ENCODE measurements at regions not wholly inside any gene's neighbourhood (a gene's known extent, or its start where the extent isn't known, plus 50 kb on each side); places are given as distances from the start of the nearest gene placed in this dataset.
"Not testable (repeated sequence)": the region's sequence is repeated elsewhere in the genome, so short reads cannot be mapped to it uniquely, and the experiment has no call there.

- no peak overlapping the region for H2AFZ ChIP-seq (ENCODE audit: low read length)
- no peak for DNase-seq
- H3K9me2 ChIP-seq (replicated peaks; ENCODE audit: insufficient read depth, low read length): no peaks in the 10 kb centered on the region; the same call in 1 of the 2 replicates
- no peaks in the 10 kb centered on the region for H4K20me1 ChIP-seq (ENCODE audit: insufficient read depth, low read length)
- H3K4me3 ChIP-seq (ENCODE audit: low read length): no peak overlapping the region
- no peaks in the 10 kb centered on the region for H3K9me3 ChIP-seq (replicated peaks; ENCODE audit: insufficient read depth, low read length)
- no peaks in the 10 kb centered on the region for H3K4me1 ChIP-seq (ENCODE audit: low read length)
- H3K36me3 ChIP-seq (replicated peaks; ENCODE audit: insufficient read depth, low read length): no peaks in the 10 kb centered on the region
- no peaks in the 10 kb centered on the region for H3K27me3 ChIP-seq (replicated peaks; ENCODE audit: insufficient read depth, low read length)
- no peaks in the 10 kb centered on the region for H3F3A ChIP-seq (ENCODE audit: insufficient read depth, low read length)
- H3K27ac ChIP-seq (ENCODE audit: low read length): no peak overlapping the region
- no peak overlapping the region for H3K4me2 ChIP-seq (ENCODE audit: low read depth, low read length)
- H3K79me2 ChIP-seq (ENCODE audit: low read length): no peaks in the 10 kb centered on the region
- H3K9ac ChIP-seq (ENCODE audit: low read length): no peak overlapping the region
- TF ChIP-seq EZH2 (optimal IDR thresholded peaks at IDR 0.05; ENCODE audit: low read depth, low read length) (no peak), CTCF (IDR thresholded peaks at IDR 0.05; ENCODE audit: low read length) (no peak), EZH2phosphoT487 (IDR thresholded peaks at IDR 0.05; ENCODE audit: low read length) (no peak)
These were observed 811.2 kb upstream of the NCAM2 start for GRCh38 chr21:20187028-20187427.

- H3K36me3 ChIP-seq (replicated peaks; ENCODE audit: insufficient read depth, low read length); H3K27me3 ChIP-seq (replicated peaks; ENCODE audit: insufficient read depth, low read length); H4K20me1 ChIP-seq (ENCODE audit: insufficient read depth, low read length); H3K27ac ChIP-seq (ENCODE audit: low read length); DNase-seq; H2AFZ ChIP-seq (ENCODE audit: low read length); H3K4me3 ChIP-seq (ENCODE audit: low read length); H3K9me2 ChIP-seq (replicated peaks; ENCODE audit: insufficient read depth, low read length); H3F3A ChIP-seq (ENCODE audit: insufficient read depth, low read length); H3K9me3 ChIP-seq (replicated peaks; ENCODE audit: insufficient read depth, low read length); H3K4me1 ChIP-seq (ENCODE audit: low read length); H3K9ac ChIP-seq (ENCODE audit: low read length); H3K79me2 ChIP-seq (ENCODE audit: low read length); H3K4me2 ChIP-seq (ENCODE audit: low read depth, low read length): not testable (repeated sequence)
These were observed 796.9 kb upstream of the NCAM2 start for GRCh38 chr21:20201323-20201722.

- H3F3A ChIP-seq (ENCODE audit: insufficient read depth, low read length): no peaks in the 10 kb centered on the region
- no peaks in the 10 kb centered on the region for H3K9me3 ChIP-seq (replicated peaks; ENCODE audit: insufficient read depth, low read length)
- H3K36me3 ChIP-seq (replicated peaks; ENCODE audit: insufficient read depth, low read length): no peaks in the 10 kb centered on the region
- H3K9ac ChIP-seq (ENCODE audit: low read length): no peak overlapping the region
- no peaks in the 10 kb centered on the region for H3K27me3 ChIP-seq (replicated peaks; ENCODE audit: insufficient read depth, low read length)
- H3K27ac ChIP-seq (ENCODE audit: low read length): no peak overlapping the region
- no peak overlapping the region for H3K4me2 ChIP-seq (ENCODE audit: low read depth, low read length)
- H3K4me1 ChIP-seq (ENCODE audit: low read length): no peaks in the 10 kb centered on the region
- no peaks in the 10 kb centered on the region for H4K20me1 ChIP-seq (ENCODE audit: insufficient read depth, low read length)
- H3K79me2 ChIP-seq (ENCODE audit: low read length): no peaks in the 10 kb centered on the region
- no peak for DNase-seq
- H2AFZ ChIP-seq (ENCODE audit: low read length): no peak overlapping the region
- H3K4me3 ChIP-seq (ENCODE audit: low read length): no peak overlapping the region
- no peaks in the 10 kb centered on the region for H3K9me2 ChIP-seq (replicated peaks; ENCODE audit: insufficient read depth, low read length)
- no peak for TF ChIP-seq EZH2phosphoT487 (IDR thresholded peaks at IDR 0.05; ENCODE audit: low read length)
- TF ChIP-seq CTCF (IDR thresholded peaks at IDR 0.05; ENCODE audit: low read length): no peak
- no peak for TF ChIP-seq EZH2 (optimal IDR thresholded peaks at IDR 0.05; ENCODE audit: low read depth, low read length)
These were observed 790.9 kb upstream of the NCAM2 start for GRCh38 chr21:20207335-20207734.

GRCh38 chr21:20215959-20216358, 782.2 kb upstream of the NCAM2 start:
- no peak overlapping the region for H2AFZ ChIP-seq (ENCODE audit: low read length)

More at GRCh38 chr21:20215959-20216358, 782.2 kb upstream of the NCAM2 start:
- H3K27me3 ChIP-seq (replicated peaks; ENCODE audit: insufficient read depth, low read length): no peaks in the 10 kb centered on the region
- H3F3A ChIP-seq (ENCODE audit: insufficient read depth, low read length): no peaks in the 10 kb centered on the region
- no peaks in the 10 kb centered on the region for H3K79me2 ChIP-seq (ENCODE audit: low read length)
- TF ChIP-seq EZH2phosphoT487 (IDR thresholded peaks at IDR 0.05; ENCODE audit: low read length): no peak
- no peak for TF ChIP-seq CTCF (IDR thresholded peaks at IDR 0.05; ENCODE audit: low read length)
- TF ChIP-seq EZH2 (optimal IDR thresholded peaks at IDR 0.05; ENCODE audit: low read depth, low read length): no peak
- H3K4me3 ChIP-seq (ENCODE audit: low read length): no peak overlapping the region
- no peak overlapping the region for H3K27ac ChIP-seq (ENCODE audit: low read length)
- no peaks in the 10 kb centered on the region for H3K9me3 ChIP-seq (replicated peaks; ENCODE audit: insufficient read depth, low read length)
- no peak overlapping the region for H3K4me2 ChIP-seq (ENCODE audit: low read depth, low read length)
- H4K20me1 ChIP-seq (ENCODE audit: insufficient read depth, low read length): no peaks in the 10 kb centered on the region
- H3K4me1 ChIP-seq (ENCODE audit: low read length): no peaks in the 10 kb centered on the region
- no peaks in the 10 kb centered on the region for H3K36me3 ChIP-seq (replicated peaks; ENCODE audit: insufficient read depth, low read length)
- H3K9me2 ChIP-seq (replicated peaks; ENCODE audit: insufficient read depth, low read length): no peaks in the 10 kb centered on the region
- no peak for DNase-seq
- no peak overlapping the region for H3K9ac ChIP-seq (ENCODE audit: low read length)

Data from MM.1S (cell line).